NOMO-1 treated with DMSO at 0.1 percent for 48 hours (cell line): ENCODE measurements at regions not wholly inside any gene's neighbourhood (a gene's known extent, or its start where the extent isn't known, plus 50 kb on each side); places are given as distances from the start of the nearest gene placed in this dataset.

ENCODE experiments used
- DNase-seq: peaks from one replicate; lab custom pipeline; 2025; ENCODE audit not compliant: unreplicated experiment; lab: John Stamatoyannopoulos, UW

GRCh38 chr2:81940266-81940955 lies 1635.9 kb upstream of the LRRTM1 start:
- DNase-seq: no peak

- DNase-seq: no peak
Observed at GRCh38 chr2:81937944-81938343, 1633.4 kb upstream of the LRRTM1 start.

GRCh38 chr2:81903534-81903933 lies 1599.0 kb upstream of the LRRTM1 start:
- no peak for DNase-seq

GRCh38 chr2:81901017-81901416 lies 1596.5 kb upstream of the LRRTM1 start:
- peak; percentile 5 for DNase-seq

GRCh38 chr2:81895620-81896250 lies 1591.2 kb upstream of the LRRTM1 start:
- no peak for DNase-seq

GRCh38 chr2:81894451-81894990 lies 1590.0 kb upstream of the LRRTM1 start:
- DNase-seq: no peak

GRCh38 chr2:81876624-81877023 lies 1572.1 kb upstream of the LRRTM1 start:
- DNase-seq: peak; percentile 39

GRCh38 chr2:81872006-81872405 lies 1567.5 kb upstream of the LRRTM1 start:
- DNase-seq: no peak

GRCh38 chr2:81870119-81870518 lies 1565.6 kb upstream of the LRRTM1 start:
- no peak for DNase-seq

- DNase-seq: peak; percentile 13
Observed at GRCh38 chr2:81858998-81859397, 1554.4 kb upstream of the LRRTM1 start.

GRCh38 chr2:81853341-81853740 lies 1548.8 kb upstream of the LRRTM1 start:
- DNase-seq: no peak

GRCh38 chr2:81852651-81853050 lies 1548.1 kb upstream of the LRRTM1 start:
- no peak for DNase-seq

- DNase-seq: no peak
Observed at GRCh38 chr2:81839780-81840179, 1535.2 kb upstream of the LRRTM1 start.

GRCh38 chr2:81835321-81836000 lies 1530.9 kb upstream of the LRRTM1 start:
- DNase-seq: peak; percentile 17

GRCh38 chr2:81786811-81787210 lies 1482.3 kb upstream of the LRRTM1 start:
- no peak for DNase-seq

GRCh38 chr2:81767187-81767912 lies 1462.8 kb upstream of the LRRTM1 start:
- no peak for DNase-seq

- no peak for DNase-seq
Observed at GRCh38 chr2:81747481-81748070, 1443.0 kb upstream of the LRRTM1 start.

GRCh38 chr2:81739966-81740365 lies 1435.4 kb upstream of the LRRTM1 start:
- DNase-seq: no peak

GRCh38 chr2:81734981-81735380 lies 1430.4 kb upstream of the LRRTM1 start:
- DNase-seq: no peak

- no peak for DNase-seq
Observed at GRCh38 chr2:81714817-81715216, 1410.3 kb upstream of the LRRTM1 start.

- no peak for DNase-seq
Observed at GRCh38 chr2:81706856-81707255, 1402.3 kb upstream of the LRRTM1 start.
